Astrocyte of the spinal cord (primary cell): ENCODE measurements at regions not wholly inside any gene's neighbourhood (a gene's known extent, or its start where the extent isn't known, plus 50 kb on each side); places are given as distances from the start of the nearest gene placed in this dataset.

Experiments
- DNase-seq: peaks from one replicate; pipeline ENCODE4 v3.0.0; 2011; ENCODE audit warnings: low read depth, low spot score
- H3K4me3 ChIP-seq: 2 replicates; pipeline ENCODE4 v1.5.1; 2011; ENCODE audit warnings: low read depth, mild to moderate bottlenecking, low read length, moderate library complexity
- CTCF ChIP-seq: IDR thresholded peaks from 2 replicates; pipeline ENCODE4 v1.5.1; 2012; ENCODE audit warnings: low read depth, mild to moderate bottlenecking, low read length, inconsistent platforms
- in situ Hi-C: cut with HindIII; loops from 2 replicates; pipeline ENCODE4 v1.10.0; 2017; ENCODE audit warnings: low sequenced_read_pairs

- in situ Hi-C loops = no loop called here
- TF ChIP-seq CTCF = no peak
Observed at GRCh38 chr11:15795378-15795777, 561.0 kb downstream of the SOX6 start.

GRCh38 chr11:15800111-15800800, 556.1 kb downstream of the SOX6 start:
- no peak for TF ChIP-seq CTCF
- in situ Hi-C loops = no loop called here
- DNase-seq = peak; percentile 94
- H3K4me3 ChIP-seq = no peak overlapping the region

More at GRCh38 chr11:15795378-15795777, 561.0 kb downstream of the SOX6 start:
- H3K4me3 ChIP-seq = no peak overlapping the region
- no peak for DNase-seq

- no peak for TF ChIP-seq CTCF
- DNase-seq = no peak
- no peak overlapping the region for H3K4me3 ChIP-seq
- in situ Hi-C loops = no loop called here
Observed at GRCh38 chr11:15801126-15801525, 555.2 kb downstream of the SOX6 start.

- in situ Hi-C loops = no loop called here
- H3K4me3 ChIP-seq = no peak overlapping the region
- TF ChIP-seq CTCF = no peak
- DNase-seq = peak; percentile 66
Observed at GRCh38 chr11:15801616-15802015, 554.7 kb downstream of the SOX6 start.

GRCh38 chr11:15805726-15806125, 550.6 kb downstream of the SOX6 start:
- no peak for TF ChIP-seq CTCF
- no peak for DNase-seq
- H3K4me3 ChIP-seq = no peak overlapping the region
- in situ Hi-C loops = no loop called here

GRCh38 chr11:15806217-15806616, 550.1 kb downstream of the SOX6 start:
- no peak for TF ChIP-seq CTCF
- DNase-seq = peak; percentile 15
- H3K4me3 ChIP-seq = no peak overlapping the region
- in situ Hi-C loops = no loop called here
